ENCODE measurements at regions not wholly inside any gene's neighbourhood (a gene's known extent, or its start where the extent isn't known, plus 50 kb on each side); places are given as distances from the start of the nearest gene placed in this dataset.

DNA sequence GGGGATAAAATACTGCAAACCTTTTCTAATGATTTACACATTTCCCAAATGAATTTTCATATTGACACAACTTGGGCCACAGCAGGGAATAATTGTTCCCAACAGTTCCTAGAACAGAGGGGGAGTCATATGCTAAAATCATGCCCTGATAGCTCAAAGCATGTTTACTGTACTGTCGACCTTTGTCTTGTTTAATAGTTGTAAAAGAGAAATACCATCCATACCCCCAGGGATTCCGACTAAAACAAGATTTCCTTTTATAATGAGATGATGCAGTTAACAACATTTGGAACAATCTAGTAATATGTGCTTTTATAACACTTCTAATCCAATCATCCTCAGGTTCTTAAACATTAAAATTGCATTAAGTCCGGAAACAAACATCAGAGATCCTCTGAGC is 759.7 kb downstream of the OLFM4 start:
- no peaks in the 10 kb centered on the region for H3K4me1 ChIP-seq (ENCODE audit: control insufficient read depth, insufficient read depth, low read length)
- DNase-seq (ENCODE audit: low read depth), result no peak
- no peaks in the 10 kb centered on the region for H3K36me3 ChIP-seq (ENCODE audit: control insufficient read depth, insufficient read depth, low read length, severe bottlenecking)
- no peaks in the 10 kb centered on the region for H3K9me3 ChIP-seq (ENCODE audit: control insufficient read depth, low read length)
- H3K4me3 ChIP-seq (ENCODE audit: low read length), result no peak overlapping the region
- H3K9ac ChIP-seq (ENCODE audit: low read length), result no peak overlapping the region
- H3K27me3 ChIP-seq (replicated peaks; ENCODE audit: control insufficient read depth, insufficient read depth, low read length), result peaks cover 3% of the 10 kb centered on the region

DNA sequence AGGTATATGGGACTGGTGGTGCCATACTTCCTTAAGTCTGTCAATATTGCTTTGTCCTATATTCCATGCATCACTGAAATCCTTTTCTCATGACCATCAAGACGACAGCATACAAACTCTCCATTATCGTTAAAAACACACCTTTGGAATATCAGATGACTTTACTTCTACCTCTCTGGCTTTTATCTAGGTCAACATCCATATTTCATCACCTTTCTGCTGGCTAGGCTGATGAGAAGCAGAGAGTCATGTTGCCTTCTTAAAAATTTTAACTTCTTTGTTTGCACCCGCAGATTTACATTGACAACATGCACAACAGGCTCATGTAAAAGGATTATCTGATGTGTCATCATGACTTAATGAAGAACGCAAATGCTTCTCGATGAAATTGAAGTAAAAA is 771.4 kb downstream of the OLFM4 start:
- H3K9me3 ChIP-seq (ENCODE audit: control insufficient read depth, low read length), result no peaks in the 10 kb centered on the region

DNA sequence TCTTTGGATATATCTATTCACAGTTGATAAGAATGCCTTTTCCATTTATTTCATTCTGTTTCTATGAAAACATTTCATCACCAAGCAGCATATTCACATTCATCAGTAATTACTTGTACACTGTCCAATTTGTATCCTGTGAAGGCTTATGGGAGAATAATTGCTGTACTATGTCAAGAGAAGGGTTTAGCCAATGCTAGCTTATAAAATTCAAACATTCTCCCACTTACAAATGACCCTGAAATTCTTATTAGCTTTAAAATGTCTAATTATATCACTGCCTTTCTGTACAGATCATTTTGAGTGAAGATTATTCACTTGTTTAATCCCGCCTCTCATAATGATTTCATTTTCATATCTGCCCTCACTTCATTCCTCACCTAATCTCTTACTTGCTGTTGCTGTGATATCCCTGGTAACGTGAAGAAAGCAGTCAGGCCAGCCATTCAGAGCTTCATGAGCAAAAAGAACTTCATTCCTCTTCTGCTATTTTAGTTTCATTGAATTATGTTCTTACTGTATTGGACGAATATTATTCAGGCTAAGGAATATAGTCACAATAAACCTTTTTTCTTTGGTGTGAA is 778.7 kb downstream of the OLFM4 start:
- H3K4me1 ChIP-seq (ENCODE audit: control insufficient read depth, insufficient read depth, low read length), result no peaks in the 10 kb centered on the region
- H3K36me3 ChIP-seq (ENCODE audit: control insufficient read depth, insufficient read depth, low read length, severe bottlenecking), result no peaks in the 10 kb centered on the region
- DNase-seq (ENCODE audit: low read depth), result no peak
- H3K27me3 ChIP-seq (replicated peaks; ENCODE audit: control insufficient read depth, insufficient read depth, low read length), result no peaks in the 10 kb centered on the region
- no peak overlapping the region for H3K4me3 ChIP-seq (ENCODE audit: low read length)
- H3K9ac ChIP-seq (ENCODE audit: low read length), result no peak overlapping the region
- no peaks in the 10 kb centered on the region for H3K9me3 ChIP-seq (ENCODE audit: control insufficient read depth, low read length)

More for the DNA sequence above, 771.4 kb downstream of the OLFM4 start:
- Histone ChIP-seq H3K27me3 (replicated peaks; ENCODE audit: control insufficient read depth, insufficient read depth, low read length) (no peaks in the 10 kb centered on the region), H3K4me1 (ENCODE audit: control insufficient read depth, insufficient read depth, low read length) (no peaks in the 10 kb centered on the region), H3K36me3 (ENCODE audit: control insufficient read depth, insufficient read depth, low read length, severe bottlenecking) (no peaks in the 10 kb centered on the region), H3K9ac (ENCODE audit: low read length) (no peak overlapping the region), H3K4me3 (ENCODE audit: low read length) (no peak overlapping the region)
- DNase-seq (ENCODE audit: low read depth), result no peak

DNA sequence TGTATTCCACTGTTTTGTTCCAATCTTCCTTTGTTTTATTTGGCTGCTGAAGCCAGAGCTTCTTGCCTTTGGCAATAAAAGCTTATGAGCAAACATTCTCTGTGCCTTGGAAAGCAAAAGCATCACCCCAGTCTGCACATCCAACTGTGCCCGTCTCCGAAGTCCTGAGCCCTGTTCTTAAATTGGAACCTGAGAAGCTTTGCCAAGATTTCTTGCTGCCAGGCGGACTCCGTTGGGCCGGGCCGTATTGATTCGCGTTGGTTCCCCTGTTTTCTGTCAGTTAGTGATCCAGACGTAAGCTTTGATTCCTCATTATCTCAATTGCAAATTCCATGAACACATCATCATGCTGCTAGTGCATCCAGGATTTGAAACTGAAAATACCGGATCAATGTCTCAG is 793.0 kb downstream of the OLFM4 start:
- no peak for DNase-seq (ENCODE audit: low read depth)
- Histone ChIP-seq H3K4me1 (ENCODE audit: control insufficient read depth, insufficient read depth, low read length) (no peaks in the 10 kb centered on the region), H3K36me3 (ENCODE audit: control insufficient read depth, insufficient read depth, low read length, severe bottlenecking) (no peaks in the 10 kb centered on the region), H3K9ac (ENCODE audit: low read length) (no peak overlapping the region), H3K27me3 (replicated peaks; ENCODE audit: control insufficient read depth, insufficient read depth, low read length) (no peaks in the 10 kb centered on the region), H3K4me3 (ENCODE audit: low read length) (no peak overlapping the region), H3K9me3 (ENCODE audit: control insufficient read depth, low read length) (no peaks in the 10 kb centered on the region)

DNA sequence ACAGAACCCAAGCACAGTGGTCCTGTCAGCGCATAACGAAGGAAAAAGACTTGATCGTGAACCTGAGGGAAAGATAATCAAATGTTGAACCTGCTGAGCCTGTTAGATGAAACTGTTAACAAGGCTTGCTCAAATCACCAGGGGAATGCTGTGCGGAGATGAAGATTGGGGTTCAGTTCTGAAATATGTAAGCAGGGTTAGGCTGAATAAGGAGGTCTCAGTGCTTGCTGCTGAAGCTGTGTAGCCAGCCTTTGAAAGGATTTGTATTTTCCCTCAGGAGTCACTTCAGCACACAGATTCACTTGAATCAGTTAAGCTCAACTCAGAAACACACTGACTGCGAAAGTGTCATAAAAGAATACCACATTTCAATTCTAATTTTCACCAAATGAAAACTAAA is 793.5 kb downstream of the OLFM4 start:
- DNase-seq (ENCODE audit: low read depth), result no peak
- Histone ChIP-seq H3K27me3 (replicated peaks; ENCODE audit: control insufficient read depth, insufficient read depth, low read length) (no peaks in the 10 kb centered on the region), H3K36me3 (ENCODE audit: control insufficient read depth, insufficient read depth, low read length, severe bottlenecking) (no peaks in the 10 kb centered on the region), H3K4me3 (ENCODE audit: low read length) (no peak overlapping the region), H3K9ac (ENCODE audit: low read length) (no peak overlapping the region), H3K9me3 (ENCODE audit: control insufficient read depth, low read length) (no peaks in the 10 kb centered on the region), H3K4me1 (ENCODE audit: control insufficient read depth, insufficient read depth, low read length) (no peaks in the 10 kb centered on the region)

DNA sequence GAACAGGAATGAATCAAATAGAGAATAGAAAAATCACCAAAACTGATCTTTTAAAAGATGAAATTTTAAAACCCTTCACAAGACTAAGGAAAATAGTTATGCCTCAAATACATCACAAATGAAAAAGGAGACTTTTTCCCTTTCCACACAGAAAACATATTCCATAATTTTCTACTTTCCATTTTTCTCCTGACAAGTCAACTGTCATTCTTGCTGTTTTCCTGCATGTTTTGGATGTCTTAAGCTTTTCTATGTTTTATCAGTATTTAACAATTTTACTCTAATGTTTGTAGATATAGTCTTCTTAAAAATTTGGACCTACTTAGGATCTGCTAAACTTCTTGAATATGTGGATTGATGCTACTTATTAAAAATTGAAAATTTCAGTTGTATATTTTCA is 810.8 kb downstream of the OLFM4 start:
- H3K9me3 ChIP-seq (ENCODE audit: control insufficient read depth, low read length), result peaks cover 21% of the 10 kb centered on the region
- H3K4me1 ChIP-seq (ENCODE audit: control insufficient read depth, insufficient read depth, low read length), result no peaks in the 10 kb centered on the region
- no peak overlapping the region for H3K9ac ChIP-seq (ENCODE audit: low read length)
- H3K27me3 ChIP-seq (replicated peaks; ENCODE audit: control insufficient read depth, insufficient read depth, low read length), result no peaks in the 10 kb centered on the region
- no peak for DNase-seq (ENCODE audit: low read depth)
- H3K36me3 ChIP-seq (ENCODE audit: control insufficient read depth, insufficient read depth, low read length, severe bottlenecking), result no peaks in the 10 kb centered on the region
- H3K4me3 ChIP-seq (ENCODE audit: low read length), result no peak overlapping the region

DNA sequence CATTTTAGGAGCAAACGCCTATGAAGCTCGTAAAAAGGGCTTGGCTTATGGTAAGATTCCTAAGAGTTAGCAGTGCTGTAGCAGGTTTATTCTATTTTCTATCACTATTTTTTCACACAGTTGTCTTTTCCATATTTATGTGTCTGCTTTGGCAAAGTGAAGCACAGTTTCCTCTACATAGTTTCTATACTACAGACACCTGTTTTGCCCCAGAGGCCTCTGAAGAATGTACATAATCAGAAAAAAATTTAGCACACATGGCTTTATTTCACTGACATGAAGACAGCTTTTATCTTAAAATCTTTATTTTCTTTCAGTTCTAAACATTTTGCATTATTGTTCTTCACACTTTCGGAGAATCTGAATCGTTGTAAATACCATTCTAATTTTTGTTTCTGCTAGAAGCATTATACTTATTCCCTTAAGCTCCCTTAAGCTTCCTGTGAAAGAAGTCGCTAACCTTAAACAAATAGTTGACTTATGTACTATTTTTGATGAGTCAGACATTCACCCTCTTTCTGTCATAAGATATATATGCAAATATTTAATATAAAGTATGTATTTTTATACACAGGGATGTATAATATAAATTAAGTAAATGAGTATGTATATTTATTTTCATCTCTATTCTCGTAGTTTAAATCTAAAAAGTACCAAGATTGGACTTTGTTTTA is 816.0 kb downstream of the OLFM4 start:
- Histone ChIP-seq H3K4me3 (ENCODE audit: low read length) (no peak overlapping the region), H3K9ac (ENCODE audit: low read length) (no peak overlapping the region), H3K27me3 (replicated peaks; ENCODE audit: control insufficient read depth, insufficient read depth, low read length) (no peaks in the 10 kb centered on the region), H3K36me3 (ENCODE audit: control insufficient read depth, insufficient read depth, low read length, severe bottlenecking) (no peaks in the 10 kb centered on the region), H3K9me3 (ENCODE audit: control insufficient read depth, low read length) (peaks cover 9% of the 10 kb centered on the region), H3K4me1 (ENCODE audit: control insufficient read depth, insufficient read depth, low read length) (no peaks in the 10 kb centered on the region)
- DNase-seq (ENCODE audit: low read depth), result no peak

DNA sequence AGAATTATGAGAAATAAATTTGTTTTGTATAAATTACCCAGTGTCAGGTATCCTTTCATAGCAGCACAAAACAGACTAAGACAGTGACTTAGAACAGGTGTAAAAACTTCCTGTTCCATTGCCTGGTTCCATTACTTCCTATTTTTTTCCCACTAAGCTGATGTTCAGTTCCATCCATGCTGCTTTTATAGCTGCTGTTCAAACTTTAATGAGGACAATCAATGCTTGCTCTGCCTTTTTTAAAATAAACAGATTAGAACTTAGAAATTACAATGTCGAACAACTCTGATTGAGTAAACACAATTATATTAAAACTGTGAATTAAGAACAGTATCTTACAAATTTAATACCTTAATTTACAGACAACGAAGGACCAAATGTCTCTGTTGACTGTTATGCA is 818.9 kb downstream of the OLFM4 start:
- Histone ChIP-seq H3K9ac (ENCODE audit: low read length) (no peak overlapping the region), H3K36me3 (ENCODE audit: control insufficient read depth, insufficient read depth, low read length, severe bottlenecking) (no peaks in the 10 kb centered on the region), H3K4me3 (ENCODE audit: low read length) (no peak overlapping the region), H3K4me1 (ENCODE audit: control insufficient read depth, insufficient read depth, low read length) (no peaks in the 10 kb centered on the region), H3K9me3 (ENCODE audit: control insufficient read depth, low read length) (no peaks in the 10 kb centered on the region), H3K27me3 (replicated peaks; ENCODE audit: control insufficient read depth, insufficient read depth, low read length) (no peaks in the 10 kb centered on the region)
- no peak for DNase-seq (ENCODE audit: low read depth)

DNA sequence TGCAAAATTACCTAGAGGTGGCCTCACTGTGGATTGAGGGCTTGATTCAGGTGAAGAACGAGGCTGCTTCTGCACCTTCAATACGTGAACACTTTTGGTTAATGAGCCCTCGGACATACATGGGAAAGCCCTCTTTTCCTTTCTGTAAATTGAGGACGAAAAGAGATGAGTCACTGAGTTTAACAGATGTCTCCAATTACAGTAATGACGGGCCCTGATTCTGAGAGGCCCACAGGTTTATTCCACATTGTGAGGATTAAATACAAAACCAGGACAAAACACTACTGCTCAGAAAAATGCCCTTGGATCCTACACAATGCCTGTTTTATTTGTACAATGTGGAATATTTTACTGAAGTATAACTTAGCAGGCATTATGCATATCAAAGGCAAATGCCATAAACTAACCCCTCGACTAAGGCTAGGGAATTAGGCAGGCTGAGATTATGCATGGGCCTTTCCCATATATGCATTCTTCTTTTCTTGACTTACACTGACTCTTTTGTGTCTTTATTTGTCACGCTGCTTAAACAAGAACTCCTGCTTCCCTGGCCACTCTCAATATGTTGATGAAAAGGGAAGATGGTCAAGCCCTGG is 819.9 kb downstream of the OLFM4 start:
- H3K27me3 ChIP-seq (replicated peaks; ENCODE audit: control insufficient read depth, insufficient read depth, low read length), result no peaks in the 10 kb centered on the region
- DNase-seq (ENCODE audit: low read depth), result no peak
- H3K9me3 ChIP-seq (ENCODE audit: control insufficient read depth, low read length), result no peaks in the 10 kb centered on the region
- no peak overlapping the region for H3K9ac ChIP-seq (ENCODE audit: low read length)
- H3K36me3 ChIP-seq (ENCODE audit: control insufficient read depth, insufficient read depth, low read length, severe bottlenecking), result no peaks in the 10 kb centered on the region
- H3K4me3 ChIP-seq (ENCODE audit: low read length), result no peak overlapping the region
- H3K4me1 ChIP-seq (ENCODE audit: control insufficient read depth, insufficient read depth, low read length), result no peaks in the 10 kb centered on the region

DNA sequence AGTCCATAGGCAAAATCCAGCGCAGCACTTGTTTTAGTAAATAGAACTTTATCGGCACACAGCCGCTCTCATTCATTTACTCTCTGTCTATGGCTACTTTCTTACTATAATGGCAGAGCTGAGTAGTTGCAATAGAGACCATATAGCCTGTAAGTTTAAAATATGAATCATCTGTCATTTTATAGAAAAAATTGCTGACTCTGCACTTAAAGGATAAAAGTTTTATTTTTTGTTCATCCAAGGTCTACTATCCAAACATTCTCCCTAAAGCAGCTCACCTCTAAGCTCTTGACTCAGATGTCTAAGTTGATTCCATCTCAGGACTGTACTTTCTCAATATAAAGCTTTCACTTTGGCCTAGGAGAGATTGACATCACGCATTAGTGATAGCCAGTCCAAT is 825.7 kb downstream of the OLFM4 start:
- Histone ChIP-seq H3K9ac (ENCODE audit: low read length) (no peak overlapping the region), H3K4me3 (ENCODE audit: low read length) (no peak overlapping the region), H3K36me3 (ENCODE audit: control insufficient read depth, insufficient read depth, low read length, severe bottlenecking) (no peaks in the 10 kb centered on the region), H3K9me3 (ENCODE audit: control insufficient read depth, low read length) (peaks cover 4% of the 10 kb centered on the region), H3K4me1 (ENCODE audit: control insufficient read depth, insufficient read depth, low read length) (no peaks in the 10 kb centered on the region), H3K27me3 (replicated peaks; ENCODE audit: control insufficient read depth, insufficient read depth, low read length) (no peaks in the 10 kb centered on the region)
- no peak for DNase-seq (ENCODE audit: low read depth)

DNA sequence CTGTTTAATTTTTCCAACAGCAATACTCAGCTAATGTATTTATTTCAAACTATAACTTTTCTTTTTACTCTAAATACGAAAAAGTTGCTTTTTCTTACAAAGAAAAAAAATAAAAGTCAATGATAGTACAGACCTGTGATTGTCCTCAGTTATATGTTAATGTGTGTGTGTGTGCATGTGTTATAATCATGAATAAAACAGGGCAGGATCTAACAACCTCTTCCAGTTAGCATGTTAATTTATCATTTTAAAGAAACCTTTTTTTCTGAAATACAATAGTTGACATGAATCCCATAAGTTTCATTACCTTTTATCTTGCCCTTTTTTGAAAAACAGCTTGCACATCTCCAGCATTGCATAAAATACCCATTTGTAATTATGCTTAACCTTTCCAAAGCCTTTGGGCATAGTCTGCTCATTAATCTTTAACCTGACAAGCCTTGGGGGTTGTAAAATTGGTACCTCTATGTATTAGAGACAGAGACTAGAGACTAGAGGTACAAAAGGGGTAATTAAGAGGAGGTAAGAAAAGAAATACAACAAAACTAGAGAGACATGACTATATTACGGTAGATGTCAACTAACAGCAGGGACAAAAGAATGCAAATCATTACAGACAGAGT is 828.1 kb downstream of the OLFM4 start:
- H3K27me3 ChIP-seq (replicated peaks; ENCODE audit: control insufficient read depth, insufficient read depth, low read length), result no peaks in the 10 kb centered on the region
- H3K9ac ChIP-seq (ENCODE audit: low read length), result no peak overlapping the region
- no peaks in the 10 kb centered on the region for H3K4me1 ChIP-seq (ENCODE audit: control insufficient read depth, insufficient read depth, low read length)
- peaks cover 4% of the 10 kb centered on the region for H3K9me3 ChIP-seq (ENCODE audit: control insufficient read depth, low read length)
- no peak for DNase-seq (ENCODE audit: low read depth)
- H3K36me3 ChIP-seq (ENCODE audit: control insufficient read depth, insufficient read depth, low read length, severe bottlenecking), result no peaks in the 10 kb centered on the region
- no peak overlapping the region for H3K4me3 ChIP-seq (ENCODE audit: low read length)

Data from adipocyte (in vitro differentiated cells).